ENCODE measurements at regions not wholly inside any gene's neighbourhood (a gene's known extent, or its start where the extent isn't known, plus 50 kb on each side); places are given as distances from the start of the nearest gene placed in this dataset.
"Not testable (repeated sequence)": the region's sequence is repeated elsewhere in the genome, so short reads cannot be mapped to it uniquely, and the experiment has no call there.

- no peak for DNase-seq (ENCODE audit: low spot score)
These were observed 1428.9 kb upstream of the WWC1 start for GRCh38 chr5:166862581-166862980.

DNA sequence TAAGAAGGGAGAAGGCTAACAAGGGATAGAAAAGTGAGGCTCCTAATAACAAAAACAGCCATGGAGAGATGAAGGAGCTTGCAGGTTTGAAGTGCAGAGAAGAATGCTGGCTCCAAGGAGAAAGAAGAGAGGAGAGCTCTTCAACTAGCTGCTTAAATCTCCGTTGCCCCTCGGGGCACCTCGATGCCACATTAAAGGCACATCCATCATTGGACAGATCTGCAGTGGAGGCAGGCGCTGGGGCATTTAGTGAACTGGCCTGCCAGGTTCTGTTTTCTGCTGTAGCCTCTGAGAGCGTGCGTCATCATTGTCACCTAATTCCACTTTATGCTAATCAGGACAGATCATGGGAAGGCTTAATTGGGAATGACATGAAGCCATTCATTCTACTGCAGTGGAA, 1426.2 kb upstream of the WWC1 start:
- DNase-seq (ENCODE audit: low spot score) = no peak

DNA sequence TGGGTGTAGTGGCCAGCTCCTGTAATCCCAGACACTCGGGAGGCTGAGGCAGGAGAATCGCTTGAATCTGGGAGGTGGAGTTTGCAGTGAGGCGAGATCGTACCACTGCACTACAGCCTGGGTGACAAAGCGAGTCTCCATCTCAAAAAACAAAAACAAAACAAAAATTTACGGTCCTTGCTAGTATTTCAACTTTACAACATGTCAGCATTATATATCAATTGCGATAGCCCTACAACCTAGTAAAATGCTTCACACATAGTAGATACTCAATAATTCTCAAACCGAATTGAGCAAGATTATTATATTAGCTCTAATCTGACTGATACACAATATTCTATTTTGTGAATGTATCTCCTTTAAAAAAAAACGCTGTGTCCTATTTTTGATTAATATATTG, 1411.0 kb upstream of the WWC1 start:
- DNase-seq (ENCODE audit: low spot score) = no peak

- no peak for DNase-seq (ENCODE audit: low spot score)
These were observed 1409.6 kb upstream of the WWC1 start for GRCh38 chr5:166881802-166882201.

DNA sequence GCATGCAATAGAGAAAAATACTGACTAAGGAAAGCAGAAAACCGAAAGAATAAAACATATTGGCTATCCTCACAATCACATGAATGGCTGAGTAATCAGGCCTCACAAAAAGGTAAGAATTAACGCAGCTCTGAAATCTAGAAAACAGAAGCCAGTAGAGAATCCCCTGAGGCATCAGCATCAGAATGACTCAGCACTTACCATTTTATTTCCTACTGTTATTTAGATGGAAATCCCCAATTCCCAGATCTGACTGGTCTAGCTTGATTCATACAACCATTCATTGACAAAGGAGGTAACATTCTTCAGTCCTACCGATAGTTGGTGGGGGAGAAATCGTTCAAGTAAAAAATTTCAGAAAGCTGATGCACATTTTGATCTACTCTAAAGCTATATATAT, 1408.4 kb upstream of the WWC1 start:
- DNase-seq (ENCODE audit: low spot score) = no peak

- DNase-seq (ENCODE audit: low spot score) = no peak
These were observed 1393.3 kb upstream of the WWC1 start for GRCh38 chr5:166898166-166898565.

GRCh38 chr5:166899343-166899742, 1392.1 kb upstream of the WWC1 start:
- DNase-seq (ENCODE audit: low spot score) = no peak

GRCh38 chr5:166904571-166904970, 1386.9 kb upstream of the WWC1 start:
- DNase-seq (ENCODE audit: low spot score) = no peak

GRCh38 chr5:166906991-166907713, 1384.3 kb upstream of the WWC1 start:
- DNase-seq (ENCODE audit: low spot score) = no peak

DNA sequence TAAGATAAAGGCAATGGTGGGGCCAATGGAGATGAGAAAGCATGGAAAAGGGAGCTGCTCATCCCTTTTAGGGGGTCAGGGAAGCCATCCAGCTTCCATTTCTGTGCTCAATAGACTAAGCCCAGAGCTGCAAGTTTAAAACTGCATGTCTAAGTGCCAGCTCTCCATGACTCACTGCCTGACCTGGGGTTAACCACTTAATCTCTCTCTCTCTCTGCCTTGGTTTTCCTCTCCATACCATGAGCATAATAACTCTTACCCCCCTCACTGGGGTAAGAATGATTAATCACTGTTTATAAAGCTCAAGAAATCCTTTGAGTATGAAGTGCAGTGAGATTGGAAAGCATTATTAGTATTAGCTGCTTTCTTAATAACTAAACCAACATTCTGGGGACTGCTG, 1382.4 kb upstream of the WWC1 start:
- no peak for DNase-seq (ENCODE audit: low spot score)

- no peak for DNase-seq (ENCODE audit: low spot score)
These were observed 1381.5 kb upstream of the WWC1 start for GRCh38 chr5:166909926-166910325.

DNA sequence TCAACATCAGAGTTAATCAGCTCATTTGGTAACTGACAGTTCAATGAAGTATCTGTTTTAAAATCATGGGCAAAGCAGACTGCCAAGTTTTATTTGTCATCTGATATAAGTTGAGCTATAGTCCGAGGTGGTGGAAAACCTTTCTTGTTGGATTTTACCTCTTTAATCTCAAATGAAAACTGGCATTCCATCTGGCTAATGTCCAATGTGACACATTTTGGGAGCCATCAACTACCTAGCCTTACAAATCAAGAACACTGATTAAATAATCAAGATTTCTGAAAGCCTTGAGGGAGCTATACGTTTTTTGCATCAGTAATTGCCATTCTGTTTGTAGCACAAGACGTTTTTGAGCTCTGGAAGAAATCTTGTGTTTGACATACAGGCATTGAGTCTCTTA, 1380.5 kb upstream of the WWC1 start:
- DNase-seq (ENCODE audit: low spot score) = no peak

GRCh38 chr5:166916021-166916420, 1375.4 kb upstream of the WWC1 start:
- no peak for DNase-seq (ENCODE audit: low spot score)

GRCh38 chr5:166926138-166926537, 1365.3 kb upstream of the WWC1 start:
- DNase-seq (ENCODE audit: low spot score) = no peak

- not testable (repeated sequence) for DNase-seq (ENCODE audit: low spot score)
These were observed 1364.5 kb upstream of the WWC1 start for GRCh38 chr5:166926806-166927475.

DNA sequence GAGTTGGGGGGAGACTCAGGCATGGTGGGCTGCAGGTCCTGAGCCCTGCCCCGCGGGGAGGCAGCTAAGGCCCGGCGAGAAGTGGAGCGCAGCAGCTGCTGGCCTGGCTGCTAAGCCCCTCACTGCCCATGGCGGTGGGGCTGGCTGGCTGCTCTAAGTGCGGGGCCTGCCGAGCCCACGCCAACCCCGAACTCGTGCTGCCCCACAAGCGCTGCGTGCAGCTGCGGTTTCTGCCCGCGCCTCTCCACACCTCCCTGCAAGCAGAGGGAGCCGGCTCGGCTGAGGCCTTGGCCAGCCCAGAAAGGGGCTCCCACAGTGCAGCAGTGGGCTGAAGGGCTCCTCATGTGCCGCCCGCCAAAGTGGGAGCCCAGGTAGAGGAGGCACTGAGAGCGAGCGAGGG, 1355.1 kb upstream of the WWC1 start:
- no peak for DNase-seq (ENCODE audit: low spot score)

- no peak for DNase-seq (ENCODE audit: low spot score)
These were observed 1353.4 kb upstream of the WWC1 start for GRCh38 chr5:166938071-166938470.

DNA sequence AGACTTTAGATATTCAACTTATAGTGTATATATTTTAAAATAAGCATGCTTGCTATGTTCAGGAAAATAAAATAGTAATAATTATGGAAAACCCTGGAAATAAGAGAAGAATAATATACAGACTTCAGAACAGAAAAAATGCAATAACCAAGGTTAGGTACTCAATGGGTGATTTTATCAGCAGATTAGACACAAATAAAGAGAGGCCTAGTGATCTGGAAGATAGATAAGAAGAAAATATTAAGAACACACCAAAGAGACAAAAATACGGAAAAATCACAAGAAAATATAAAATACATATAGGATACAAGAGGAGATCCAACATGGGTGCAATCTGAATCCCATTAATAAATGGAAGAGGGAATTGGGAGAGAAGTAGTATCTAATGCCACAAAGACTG, 1348.5 kb upstream of the WWC1 start:
- no peak for DNase-seq (ENCODE audit: low spot score)

DNA sequence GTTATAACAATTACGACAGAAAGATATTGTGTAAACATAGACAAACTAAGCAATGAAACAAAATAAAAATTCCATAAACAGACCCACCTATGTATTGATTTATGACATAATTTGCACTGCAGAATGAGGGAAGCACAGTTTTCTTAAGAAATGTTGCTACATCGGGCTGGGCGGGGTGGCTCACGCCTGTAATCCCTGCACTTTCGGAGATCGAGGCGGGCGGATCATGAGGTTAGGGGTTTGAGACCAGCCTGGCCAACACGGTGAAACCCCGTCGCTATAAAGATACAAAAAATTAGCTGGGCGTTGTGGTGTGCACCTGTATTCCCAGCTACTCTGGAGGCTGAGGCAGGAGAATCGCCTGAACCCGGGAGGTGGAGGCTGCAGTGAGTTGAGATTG, 1344.4 kb upstream of the WWC1 start:
- no peak for DNase-seq (ENCODE audit: low spot score)

- DNase-seq (ENCODE audit: low spot score) = no peak
These were observed 1342.8 kb upstream of the WWC1 start for GRCh38 chr5:166948679-166949078.

GRCh38 chr5:166952048-166952447, 1339.4 kb upstream of the WWC1 start:
- no peak for DNase-seq (ENCODE audit: low spot score)

GRCh38 chr5:166957782-166958181, 1333.7 kb upstream of the WWC1 start:
- no peak for DNase-seq (ENCODE audit: low spot score)

DNA sequence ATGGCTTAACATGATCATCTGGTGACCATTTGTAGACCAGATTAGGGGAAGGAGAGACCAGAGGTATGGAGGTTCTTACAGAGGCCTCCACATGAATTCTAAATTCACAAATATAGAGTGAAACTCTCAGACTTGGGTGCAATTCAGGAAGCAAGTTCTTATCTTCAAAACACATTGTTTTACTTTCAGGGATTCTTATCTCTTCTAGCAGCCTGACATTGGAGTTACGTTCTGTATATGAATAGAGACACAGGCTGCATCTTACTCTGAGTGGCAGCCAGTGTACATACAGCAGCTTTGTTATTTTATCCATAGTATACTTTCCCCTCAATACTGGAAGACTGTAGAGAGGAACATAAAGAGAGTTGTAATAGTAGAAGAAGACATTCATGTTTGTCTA, 1331.7 kb upstream of the WWC1 start:
- no peak for DNase-seq (ENCODE audit: low spot score)

GRCh38 chr5:166961028-166961427, 1330.4 kb upstream of the WWC1 start:
- no peak for DNase-seq (ENCODE audit: low spot score)
